Stimulated activated CD4-positive, alpha-beta T cell treated with anti-CD3 and anti-CD28 coated beads, Interleukin-12 subunit alpha, Interleukin-12 subunit beta, amount 100 ng/mL, for 48 hours (primary cell): ENCODE measurements at regions not wholly inside any gene's neighbourhood (a gene's known extent, or its start where the extent isn't known, plus 50 kb on each side); places are given as distances from the start of the nearest gene placed in this dataset.
"Not testable (repeated sequence)": the region's sequence is repeated elsewhere in the genome, so short reads cannot be mapped to it uniquely, and the experiment has no call there.

Source experiments
- DNase-seq, 3 donors: peaks; one replicate each; pipeline ENCODE4 v3.0.0-alpha.2; 2020; ENCODE audit warnings: low read depth in 2 of 3, low spot score in 1 of 3

DNA sequence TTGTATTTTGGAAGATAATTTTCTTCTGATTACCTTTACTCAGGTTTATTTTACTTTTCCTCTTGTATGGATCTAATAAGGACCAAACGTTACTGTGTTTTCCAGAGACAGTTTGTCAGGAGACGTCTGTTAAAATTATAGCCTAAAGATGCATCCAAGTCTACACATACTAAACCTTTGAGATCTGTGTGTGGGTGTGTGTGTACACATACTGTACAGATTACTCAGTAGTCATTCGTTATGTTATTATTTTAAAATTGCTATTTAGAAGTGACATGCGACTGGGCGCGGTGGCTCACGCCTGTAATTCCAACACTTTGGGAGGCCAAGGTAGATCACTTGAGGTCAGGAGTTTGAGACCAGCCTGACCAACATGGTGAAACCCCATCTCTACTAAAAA, 51.6 kb upstream of the CNTLN start:
- no peak for DNase-seq

- DNase-seq = no peak
These were observed 52.3 kb upstream of the CNTLN start for GRCh38 chr9:17082343-17083064.

DNA sequence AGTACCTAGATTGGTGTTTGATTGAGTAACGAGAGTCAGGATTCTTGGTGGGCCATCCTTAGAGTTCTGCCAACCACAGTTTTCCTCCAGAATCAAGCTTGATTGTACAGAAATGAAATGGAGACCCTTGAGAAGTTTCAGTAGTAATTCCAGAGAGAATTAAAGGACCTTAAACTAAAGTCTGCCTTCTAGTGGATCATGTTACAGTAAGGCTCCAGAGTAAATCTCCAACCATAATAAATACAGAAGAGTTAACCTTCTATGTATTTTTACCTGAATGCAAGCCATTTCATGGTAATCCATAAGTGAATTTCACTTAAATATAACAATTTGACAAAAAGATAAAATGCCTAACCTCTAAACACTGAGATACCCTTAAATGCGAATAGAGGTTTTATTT, 53.0 kb upstream of the CNTLN start:
- no peak for DNase-seq

- no peak for DNase-seq
These were observed 53.5 kb upstream of the CNTLN start for GRCh38 chr9:17081351-17081750.

- no peak for DNase-seq
These were observed 58.9 kb upstream of the CNTLN start for GRCh38 chr9:17075758-17076485.

- DNase-seq = no peak
These were observed 59.6 kb upstream of the CNTLN start for GRCh38 chr9:17075146-17075757.

DNA sequence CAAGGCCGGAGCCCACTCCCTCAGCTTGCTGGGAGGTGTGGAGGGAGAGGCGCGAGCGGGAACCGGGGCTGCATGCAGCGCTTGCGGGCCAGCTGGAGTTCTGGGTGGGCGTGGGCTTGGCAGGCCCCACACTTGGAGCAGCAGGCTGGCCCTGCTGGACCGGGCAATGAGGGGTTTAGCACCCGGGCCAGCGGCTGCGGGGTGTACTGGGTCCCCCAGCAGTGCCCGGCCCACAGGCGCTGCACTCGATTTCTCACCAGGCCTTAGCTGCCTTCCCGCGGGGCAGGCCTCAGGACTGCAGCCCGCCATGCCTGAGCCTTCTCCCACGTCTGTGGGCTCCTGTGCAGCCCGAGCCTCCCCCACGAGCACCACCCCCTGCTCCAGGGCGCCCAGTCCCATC, 62.3 kb upstream of the CNTLN start:
- not testable (repeated sequence) for DNase-seq

DNA sequence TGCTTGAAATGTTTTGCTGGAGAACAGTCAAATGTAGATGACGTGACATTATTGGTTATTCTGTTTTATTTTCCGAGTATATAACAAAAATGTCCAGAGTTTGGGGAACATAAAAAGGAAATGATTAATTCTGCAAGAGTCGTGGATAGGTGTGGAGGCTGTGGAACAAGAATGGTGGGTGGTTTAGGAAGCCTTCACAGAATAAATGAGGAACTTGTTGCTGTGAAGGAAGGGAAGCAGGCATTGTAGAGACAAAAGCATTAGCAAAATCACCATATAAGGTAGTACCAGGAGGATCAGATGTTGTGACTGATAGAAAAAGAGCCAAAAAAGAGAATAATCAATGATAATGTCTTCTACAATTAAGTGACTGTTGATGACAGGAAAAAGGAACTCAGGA, 66.2 kb upstream of the CNTLN start:
- no peak for DNase-seq

DNA sequence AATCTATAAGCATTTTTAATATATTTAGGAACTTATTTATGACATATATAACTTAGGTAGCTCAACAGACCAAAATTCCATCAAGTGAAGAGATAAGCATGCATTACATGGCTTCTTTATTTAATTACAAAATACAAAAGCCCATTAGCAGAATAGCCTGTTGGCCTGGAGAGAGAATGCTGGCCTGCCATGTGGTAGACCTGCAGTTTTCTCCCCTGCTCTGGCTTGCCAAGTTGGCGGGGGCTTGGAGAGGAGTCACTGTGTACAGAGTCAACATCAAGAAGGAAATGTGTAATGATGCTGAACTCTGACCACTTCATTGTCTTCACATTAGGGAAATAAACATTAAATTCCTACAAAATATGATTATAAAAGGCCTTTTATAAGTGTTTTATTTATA, 69.8 kb upstream of the CNTLN start:
- no peak for DNase-seq

DNA sequence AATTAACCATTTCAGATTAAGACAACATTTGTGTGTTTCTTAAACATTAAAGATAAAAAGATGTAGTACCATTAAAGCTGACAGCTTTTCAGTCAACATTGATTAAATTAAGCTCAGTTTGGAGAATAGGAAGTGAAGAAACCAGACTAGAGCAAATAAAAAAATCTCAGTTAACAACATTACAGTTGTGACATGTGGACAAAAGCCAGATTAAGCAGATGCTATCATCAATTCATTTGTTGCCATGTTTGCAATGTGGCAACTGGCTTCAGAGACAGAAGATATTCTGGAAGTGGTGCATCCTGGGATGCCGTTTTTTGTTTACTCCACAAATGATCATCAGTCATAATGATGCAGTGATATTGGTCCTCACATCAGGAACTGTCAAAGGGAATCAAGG, 70.3 kb upstream of the CNTLN start:
- DNase-seq = no peak

- DNase-seq = peak in 1 of 3 donors; percentile 2
These were observed 71.2 kb upstream of the CNTLN start for GRCh38 chr9:17063535-17064135.

DNA sequence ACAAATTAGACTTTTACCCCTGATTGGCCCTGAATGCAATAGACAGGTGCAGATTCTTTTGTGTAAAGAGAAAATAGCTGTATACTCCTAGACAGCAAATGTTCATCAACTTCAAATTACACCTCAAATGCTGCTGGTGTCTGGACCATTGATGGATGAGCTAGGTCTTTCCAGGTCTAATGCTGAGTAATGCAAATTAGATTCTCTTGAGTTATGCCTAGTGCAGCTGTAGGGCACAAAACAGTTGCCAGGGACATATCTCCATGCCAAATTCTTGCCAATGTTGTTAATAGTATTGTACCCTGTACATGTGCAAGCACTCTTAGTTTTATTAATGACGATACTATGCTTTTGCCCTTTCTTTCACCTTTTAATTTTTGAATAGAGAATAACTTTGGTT, 72.3 kb upstream of the CNTLN start:
- DNase-seq = no peak

DNA sequence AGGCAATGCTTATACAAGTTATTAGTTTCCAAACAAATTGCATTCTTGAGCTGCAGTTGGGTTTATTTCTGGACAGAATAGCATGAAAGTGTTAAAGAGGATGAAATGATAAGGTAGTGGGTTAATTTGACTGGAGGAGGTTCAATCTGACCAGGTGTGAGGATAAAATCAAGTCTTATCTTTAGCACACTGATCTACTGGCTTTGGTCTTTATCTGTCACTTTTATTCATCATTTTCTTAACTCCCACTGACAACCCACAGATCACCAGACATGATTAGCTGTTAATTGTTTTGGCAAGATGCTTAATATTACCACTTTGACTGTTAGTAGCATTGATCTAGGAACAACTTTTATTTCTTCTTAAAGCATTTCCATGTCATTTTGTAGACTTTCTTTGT, 74.4 kb upstream of the CNTLN start:
- no peak for DNase-seq

GRCh38 chr9:17059465-17059864, 75.4 kb upstream of the CNTLN start:
- no peak for DNase-seq

DNA sequence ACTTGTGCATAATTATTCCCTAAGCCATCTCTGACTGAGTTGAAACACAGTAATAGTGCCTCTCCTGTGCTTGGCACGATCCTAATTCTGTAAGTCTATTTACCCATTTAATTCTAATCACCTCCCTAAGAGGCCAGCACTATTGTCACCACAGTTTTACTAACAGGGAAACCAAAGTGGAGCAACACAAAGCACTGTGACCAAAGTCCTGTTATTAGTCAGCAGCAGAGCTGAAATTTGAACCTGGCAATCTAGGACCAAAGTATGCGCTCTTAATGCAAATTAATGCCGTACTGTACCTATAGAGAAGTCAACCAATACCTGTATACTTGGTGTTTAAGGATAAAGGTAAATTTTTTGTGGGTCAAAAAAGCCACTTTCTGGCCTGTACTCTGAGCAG, 77.1 kb upstream of the CNTLN start:
- DNase-seq = no peak

- DNase-seq = no peak
These were observed 82.2 kb upstream of the CNTLN start for GRCh38 chr9:17052626-17053025.

DNA sequence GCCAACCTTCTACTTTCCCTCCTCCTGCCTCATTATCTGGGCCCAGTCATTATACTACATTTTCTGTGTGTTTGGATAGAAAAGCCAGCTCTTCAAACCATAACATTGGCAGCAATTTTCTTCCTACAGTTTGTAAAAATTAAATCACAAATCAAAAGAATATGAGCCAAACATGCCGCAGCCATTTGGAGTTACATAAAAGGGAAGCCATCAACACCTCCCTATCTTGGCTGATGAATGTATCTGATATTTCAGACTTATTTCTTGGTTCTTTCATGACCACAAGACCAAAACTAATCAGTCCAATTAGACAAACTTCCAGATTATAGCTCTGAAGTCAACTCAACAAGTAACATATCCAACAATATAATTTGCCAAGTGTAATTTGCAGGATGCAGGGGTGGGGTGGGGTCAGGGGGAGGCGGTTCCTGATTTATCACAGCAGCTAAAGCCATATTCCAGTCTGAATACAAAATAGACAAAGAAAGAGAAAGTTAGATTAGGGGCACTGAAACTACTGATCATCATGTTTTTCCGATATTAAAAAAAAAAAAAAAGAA, 89.4 kb upstream of the CNTLN start:
- DNase-seq = no peak

DNA sequence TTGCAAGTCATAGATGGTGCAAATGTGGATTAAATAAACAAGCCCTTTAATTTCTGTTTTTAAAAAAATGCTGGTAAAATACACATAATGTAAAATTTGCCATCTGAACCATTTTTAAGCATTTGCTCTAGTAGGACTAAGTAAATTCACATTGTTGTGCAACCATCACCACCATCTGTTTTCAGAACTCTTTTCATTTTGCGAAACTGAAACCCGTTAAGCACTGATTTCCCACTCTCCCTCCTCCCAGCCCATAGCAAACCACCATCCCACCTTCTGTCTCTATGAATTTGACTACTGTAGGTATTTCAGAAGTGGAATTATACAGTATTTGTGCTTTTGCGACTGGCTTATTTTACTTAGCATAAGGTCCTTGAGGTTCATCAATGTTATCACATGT, 103.3 kb upstream of the CNTLN start:
- DNase-seq = no peak

GRCh38 chr9:17025281-17025680, 109.6 kb upstream of the CNTLN start:
- no peak for DNase-seq

- no peak for DNase-seq
These were observed 110.7 kb upstream of the CNTLN start for GRCh38 chr9:17024129-17024528.

DNA sequence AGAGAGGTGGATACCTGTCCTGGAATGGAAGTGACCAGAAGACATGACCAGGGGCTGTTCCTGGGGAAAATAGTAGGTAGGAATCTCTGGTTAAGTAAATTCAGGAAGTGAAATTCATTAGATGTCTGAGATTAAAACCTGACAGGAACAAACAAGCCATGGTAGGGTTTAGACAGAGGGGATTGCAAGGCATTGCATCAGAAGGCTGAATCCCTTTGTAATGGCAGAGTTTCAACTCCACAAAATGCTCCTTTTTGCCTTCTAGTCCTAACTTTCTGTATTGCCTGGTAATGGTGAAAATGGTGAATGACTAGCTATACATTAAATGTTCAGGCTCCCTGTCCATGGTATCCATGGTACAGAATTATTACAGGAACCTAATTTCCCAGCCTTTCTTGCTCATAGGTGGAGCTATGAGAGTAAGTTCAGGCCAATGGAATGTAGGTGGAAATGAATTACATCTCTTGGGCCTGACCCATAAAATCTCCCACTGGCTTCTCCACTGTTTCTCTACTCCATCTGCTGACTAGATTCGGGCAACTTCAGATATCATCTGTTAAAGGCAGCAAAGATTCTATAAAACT, 113.4 kb upstream of the CNTLN start:
- DNase-seq = no peak
